Islet of Langerhans (tissue), 1 donor: ENCODE measurements at regions not wholly inside any gene's neighbourhood (a gene's known extent, or its start where the extent isn't known, plus 50 kb on each side); places are given as distances from the start of the nearest gene placed in this dataset.
"Not testable (repeated sequence)": the region's sequence is repeated elsewhere in the genome, so short reads cannot be mapped to it uniquely, and the experiment has no call there.

Experiments
- FAIRE-seq: peaks from one replicate; lab custom pipeline; 2011; peaks lifted over from hg19 to GRCh38; lab: Jason Lieb, UNC

DNA sequence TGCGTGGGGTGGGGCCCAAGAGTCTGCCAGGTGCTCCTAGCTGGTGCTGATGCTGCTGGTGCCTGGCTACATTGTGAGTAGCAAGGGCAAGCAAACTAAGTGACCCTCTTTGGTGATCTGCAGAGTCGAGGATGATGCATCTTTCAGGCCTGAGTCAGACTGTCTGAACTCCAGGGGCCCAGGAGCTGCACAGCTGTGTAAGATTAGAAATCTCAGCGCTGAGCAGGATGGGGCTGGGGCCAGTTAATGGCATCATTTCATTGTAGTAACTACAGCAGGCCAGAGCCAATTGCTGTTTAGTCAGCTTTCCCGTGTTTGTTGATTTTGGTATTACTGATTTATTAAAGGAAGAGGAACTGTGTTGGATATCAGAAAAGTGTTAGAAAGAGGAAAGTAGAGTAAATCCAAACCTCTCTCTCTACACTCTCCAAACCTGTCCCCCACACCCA lies 365.2 kb downstream of the PAX1 start:
- no peak for FAIRE-seq

DNA sequence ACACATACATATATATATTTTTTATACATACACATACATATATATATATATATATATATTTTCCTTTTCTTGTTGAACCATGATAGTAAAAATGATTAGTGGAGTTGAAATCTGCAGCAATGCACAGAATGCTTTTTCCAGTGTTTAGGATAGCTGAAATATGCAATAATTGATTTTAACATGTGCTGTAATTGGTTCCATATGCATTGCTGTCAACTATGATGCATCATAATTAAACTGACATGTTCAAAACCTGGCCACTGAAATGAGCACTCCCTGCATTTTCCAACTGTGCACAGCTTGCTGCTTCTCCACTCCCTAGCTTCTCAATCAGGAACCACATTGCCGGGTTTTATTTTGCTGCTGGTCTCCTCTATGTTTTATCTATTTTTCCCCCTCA lies 358.3 kb downstream of the PAX1 start:
- no peak for FAIRE-seq

DNA sequence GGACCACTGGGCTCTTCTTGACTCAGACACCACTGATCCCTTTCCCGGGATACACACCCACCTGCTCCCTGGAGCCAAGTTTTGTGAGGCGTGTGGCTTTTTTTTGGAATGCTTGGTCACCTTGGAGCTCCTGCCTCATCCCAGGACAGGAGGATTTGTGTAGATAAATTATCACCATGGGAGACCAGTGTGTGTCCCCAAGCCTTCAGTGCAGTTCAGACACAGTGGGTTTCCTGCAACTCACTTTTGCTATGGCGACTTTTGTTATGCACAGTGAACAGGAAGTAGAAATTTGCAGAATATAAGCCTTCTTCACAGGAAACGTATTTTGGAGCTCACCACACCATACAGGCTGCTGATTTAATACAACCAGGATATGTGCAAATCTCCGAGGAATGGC lies 357.4 kb downstream of the PAX1 start:
- no peak for FAIRE-seq

DNA sequence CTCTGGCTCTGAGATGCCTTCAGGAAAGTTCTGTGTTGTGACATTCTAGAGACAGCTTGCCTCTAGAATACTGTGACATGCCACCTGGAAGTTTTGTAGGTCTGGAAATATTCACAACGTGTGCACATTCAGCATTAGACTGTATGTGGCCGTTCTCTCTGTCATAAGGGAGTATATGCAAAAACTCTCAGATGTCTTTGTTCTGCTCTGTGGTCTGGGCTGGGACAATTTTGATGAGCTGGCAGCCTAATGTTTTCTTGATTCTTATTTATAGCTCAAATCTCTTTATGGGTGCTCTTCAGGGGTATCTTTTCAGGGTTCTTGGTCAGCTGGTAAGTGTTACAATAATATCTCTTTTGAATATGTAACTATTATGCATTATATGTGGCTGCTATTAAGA lies 355.1 kb downstream of the PAX1 start:
- no peak for FAIRE-seq

DNA sequence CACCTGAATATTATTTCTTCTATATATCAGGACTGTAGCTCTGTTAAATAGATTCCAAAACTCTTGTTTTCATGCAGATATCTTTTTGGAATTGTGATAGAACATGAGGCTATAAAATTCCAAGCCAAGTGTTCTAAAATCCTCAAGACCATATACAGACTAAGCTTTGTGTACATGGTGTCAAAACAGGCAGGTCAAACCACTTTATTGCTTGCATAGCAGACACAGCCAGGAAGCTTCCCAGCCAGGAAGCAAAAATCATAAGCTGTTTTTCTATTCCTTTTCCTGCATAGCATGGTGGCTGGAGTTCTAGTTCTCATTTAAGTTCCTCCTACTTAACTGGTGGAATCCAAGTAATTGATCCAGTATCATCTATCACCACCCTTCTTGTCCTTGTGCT lies 353.3 kb downstream of the PAX1 start:
- no peak for FAIRE-seq

DNA sequence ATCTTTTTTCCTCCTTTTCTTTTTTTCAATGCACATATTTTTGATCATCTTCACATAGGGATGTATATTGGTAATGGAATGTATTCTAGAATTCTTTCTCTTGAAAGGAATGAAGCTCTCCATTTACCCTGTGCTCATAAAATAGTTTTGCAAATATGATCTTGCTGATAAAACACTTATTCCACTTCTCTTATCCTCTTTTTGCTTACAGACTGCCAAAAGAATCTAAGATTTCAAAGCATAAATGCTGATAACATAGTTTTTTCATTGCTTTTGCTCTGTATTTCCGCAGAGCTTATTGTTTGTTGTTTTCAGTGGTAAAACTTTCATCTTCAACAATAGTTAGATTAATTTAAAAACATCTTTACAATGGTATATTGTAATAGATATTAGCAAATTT lies 350.5 kb downstream of the PAX1 start:
- FAIRE-seq: no peak

DNA sequence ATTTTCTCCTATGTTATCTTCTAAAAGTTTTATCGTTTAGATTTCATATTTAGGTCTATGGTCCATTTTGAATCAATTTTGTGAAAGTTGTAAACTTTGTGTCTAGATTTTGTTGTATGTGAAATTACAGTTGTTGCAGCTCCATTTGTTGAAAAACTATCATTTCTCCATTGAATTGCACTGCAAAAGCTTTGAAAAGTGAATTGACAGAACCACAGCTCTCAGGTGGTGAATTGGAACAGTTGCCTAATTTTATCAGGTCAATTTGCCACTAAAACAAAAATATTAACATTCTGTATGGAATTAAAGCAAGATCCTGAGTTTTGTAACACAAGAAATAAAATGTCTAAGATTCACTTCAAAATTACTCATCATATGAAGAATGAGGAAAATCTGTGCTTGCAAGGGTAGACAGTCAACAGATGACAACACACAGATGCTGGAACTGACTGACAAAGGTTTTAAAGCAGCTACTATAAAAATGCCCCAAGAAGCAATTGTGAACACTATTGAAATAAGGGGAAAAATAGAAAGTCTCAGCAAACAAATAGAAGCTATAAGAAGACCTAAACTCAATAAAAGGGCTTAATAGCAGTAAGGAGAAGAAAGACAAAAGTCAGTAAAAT lies 346.7 kb downstream of the PAX1 start:
- no peak for FAIRE-seq

DNA sequence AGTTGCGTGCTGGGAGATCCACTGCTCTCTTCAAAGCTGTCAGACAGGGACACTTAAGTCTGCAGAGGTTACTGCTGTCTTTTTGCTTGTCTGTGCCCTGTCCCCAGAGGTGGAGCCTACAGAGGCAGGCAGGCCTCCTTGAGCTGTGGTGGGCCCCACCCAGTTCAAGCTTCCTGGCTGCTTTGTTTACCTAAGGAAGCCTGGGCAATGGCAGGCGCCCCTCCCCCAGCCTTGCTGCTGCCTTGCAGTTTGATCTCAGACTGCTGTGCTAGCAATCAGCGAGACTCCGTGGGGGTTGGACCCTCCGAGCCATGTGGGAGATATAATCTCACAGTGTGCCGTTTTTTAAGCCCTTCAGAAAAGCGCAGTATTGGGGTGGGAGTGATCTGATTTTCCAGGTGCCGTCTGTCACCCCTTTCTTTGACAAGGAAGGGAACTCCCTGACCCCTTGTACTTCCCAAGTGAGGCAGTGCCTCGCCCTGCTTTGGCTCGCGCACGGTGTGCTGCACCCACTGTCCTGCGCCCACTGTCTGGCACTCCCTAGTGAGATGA lies 340.6 kb downstream of the PAX1 start:
- not testable (repeated sequence) for FAIRE-seq

DNA sequence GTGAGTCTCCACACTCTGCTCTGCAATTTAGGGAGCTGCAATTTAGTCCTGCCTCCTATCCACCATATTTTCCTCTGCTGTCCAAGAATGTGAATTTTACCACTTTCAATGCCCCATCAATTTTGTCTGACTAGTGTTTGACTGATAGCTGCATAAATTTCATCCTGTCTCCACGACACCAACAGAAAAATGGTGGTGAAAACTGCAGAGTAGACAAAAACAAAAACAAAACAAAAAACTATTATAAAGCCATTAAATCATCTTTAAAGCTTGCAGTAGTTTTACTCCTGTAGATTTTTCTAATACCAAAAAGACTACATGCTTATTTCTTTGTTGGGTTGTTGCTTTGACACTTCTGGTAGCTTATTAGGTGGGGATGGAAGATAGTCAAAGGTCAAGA lies 322.0 kb downstream of the PAX1 start:
- no peak for FAIRE-seq

DNA sequence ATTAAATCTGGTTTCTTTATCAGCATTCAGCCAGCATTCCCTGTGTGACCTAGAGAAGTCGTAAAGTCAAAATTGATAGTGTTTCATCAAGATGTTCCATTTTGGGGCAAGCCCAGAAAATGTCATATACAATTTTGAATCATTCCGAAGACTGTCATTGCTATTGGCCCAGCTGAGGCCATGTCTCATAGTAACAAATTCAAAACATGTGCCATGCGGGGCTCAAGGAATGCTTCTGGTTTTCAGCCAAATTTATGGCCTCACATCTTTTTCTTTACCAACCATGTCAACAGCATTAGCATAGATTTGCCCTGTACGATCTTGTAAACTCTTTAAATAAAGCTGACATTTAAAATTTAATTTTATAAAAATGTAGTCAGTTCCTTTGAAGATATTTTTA lies 314.7 kb downstream of the PAX1 start:
- no peak for FAIRE-seq

DNA sequence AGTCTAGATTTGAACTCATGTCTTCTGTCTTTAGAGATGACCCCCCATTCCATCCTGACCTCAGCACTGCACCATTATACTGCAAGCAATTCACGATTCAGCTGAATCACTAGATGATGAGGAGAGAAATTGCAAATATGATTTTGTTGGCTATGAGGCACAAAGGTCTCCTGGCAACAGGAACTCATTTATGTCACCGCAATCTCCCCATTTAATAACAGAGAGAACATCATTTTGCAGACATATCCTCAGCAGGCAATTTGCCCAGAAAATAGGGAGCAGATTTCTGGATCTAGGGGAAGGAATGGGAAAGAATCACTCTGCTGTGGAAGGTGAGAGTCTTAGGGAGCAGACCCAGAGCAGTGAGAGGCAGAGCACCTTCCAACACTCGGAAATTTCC lies 303.0 kb downstream of the PAX1 start:
- FAIRE-seq: no peak

DNA sequence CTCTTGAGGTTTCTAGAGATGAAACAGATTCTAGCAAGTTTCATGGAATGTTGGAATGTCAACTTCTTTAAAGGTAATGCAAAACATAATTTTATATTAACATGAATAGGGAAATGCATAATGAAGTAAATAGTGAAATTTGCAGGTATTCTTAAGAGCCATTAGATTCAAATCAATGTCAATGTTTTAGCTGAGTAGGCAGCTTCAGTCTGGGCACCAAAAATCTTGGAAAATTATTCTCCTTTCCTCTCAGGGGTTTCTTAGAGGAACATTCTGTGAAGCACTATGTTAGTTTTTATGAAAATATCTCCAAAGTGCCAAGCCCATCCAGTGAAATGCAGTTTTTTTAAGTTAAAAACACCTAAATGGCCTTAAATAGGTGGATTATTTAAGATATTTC lies 300.8 kb downstream of the PAX1 start:
- FAIRE-seq: no peak

DNA sequence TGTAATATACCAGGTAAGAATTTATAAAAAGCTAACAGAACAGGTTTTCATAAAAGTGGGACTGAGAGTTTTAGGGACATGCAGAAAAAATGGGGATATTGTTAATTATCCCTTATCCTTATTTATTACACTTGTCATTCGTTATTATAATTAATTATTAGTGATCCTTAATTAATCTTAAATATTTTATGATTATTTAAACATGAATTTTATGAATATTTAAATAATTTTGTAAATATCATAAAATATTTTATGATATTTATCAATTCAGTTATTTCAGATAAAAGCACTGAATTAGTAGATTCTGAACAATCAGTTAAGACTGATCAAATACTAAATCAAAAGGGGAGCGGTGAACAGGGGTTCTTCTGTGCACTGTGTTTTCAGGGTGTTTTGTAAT lies 300.1 kb downstream of the PAX1 start:
- FAIRE-seq: no peak

DNA sequence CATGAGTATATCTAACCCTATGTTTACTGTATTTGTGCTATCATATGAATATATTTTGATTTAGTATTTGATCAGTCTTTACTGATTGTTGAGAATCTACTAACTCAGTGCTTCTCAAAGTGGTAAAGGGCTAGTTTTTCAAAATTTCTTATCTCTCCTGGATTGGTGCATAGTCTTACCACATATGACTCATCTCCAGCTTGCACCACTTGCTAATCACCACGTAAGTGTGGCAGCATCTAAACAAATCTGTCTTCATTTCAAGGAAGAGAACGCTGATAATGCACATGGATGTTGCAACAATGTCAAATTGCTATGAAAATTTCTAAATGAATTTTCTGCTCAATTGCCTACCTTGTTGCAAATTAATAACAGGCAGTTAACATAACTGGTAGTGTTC lies 299.5 kb downstream of the PAX1 start:
- no peak for FAIRE-seq

DNA sequence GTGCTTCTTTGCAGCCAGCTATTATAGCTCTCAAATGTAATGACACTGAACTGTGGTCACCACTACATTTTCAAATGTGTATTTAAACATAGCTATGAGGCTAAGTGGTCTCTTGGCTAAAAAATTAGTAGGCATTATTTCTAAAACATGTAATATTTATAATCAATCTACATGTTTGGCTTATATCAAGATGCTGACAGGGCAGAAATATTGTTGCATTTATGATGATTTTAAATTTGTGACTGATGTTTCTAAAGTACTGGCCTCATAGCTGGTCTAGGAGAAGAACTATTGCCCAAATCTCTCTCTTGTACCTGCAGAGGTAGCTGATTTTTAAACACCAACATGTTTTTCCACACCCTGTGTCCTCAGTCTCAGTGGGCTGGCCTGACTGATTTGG lies 298.2 kb downstream of the PAX1 start:
- no peak for FAIRE-seq

DNA sequence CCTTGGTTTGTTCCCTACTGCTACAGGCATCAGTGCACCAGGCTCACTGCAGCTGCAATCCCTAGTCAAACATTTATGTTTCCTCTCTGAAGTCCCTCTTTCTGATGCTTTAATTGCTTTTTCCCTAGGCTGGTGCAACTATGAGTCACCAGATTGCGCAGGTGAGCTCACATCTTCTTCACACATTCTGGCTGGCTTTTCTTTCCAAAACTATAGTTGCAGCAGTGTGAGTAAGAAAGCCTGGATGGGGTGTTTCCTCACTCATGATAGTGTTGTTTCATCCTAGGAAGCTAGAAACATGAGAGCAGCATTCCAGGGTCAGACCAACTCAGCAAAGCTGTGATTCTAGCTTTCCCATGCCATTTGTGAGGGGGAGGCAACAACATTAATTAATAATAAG lies 296.4 kb downstream of the PAX1 start:
- FAIRE-seq: no peak

DNA sequence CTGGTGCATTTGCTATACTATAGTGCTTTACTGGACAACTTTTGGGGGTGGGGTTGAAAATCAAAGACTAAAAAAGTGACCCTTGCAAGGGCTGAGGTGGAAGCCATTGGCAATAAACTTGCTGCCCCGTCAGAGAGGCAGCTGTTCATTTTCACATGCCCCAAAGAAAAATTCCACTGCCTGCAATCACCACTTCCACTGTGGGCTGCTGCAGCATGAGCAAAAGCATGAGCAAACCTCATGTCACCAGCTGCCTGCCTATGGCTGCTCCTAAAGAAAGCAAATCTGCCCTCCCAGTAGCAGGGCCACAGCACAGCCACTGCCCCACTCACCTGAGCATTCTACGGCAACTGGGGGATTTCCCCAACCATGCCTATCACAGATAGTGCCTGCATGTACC lies 290.0 kb downstream of the PAX1 start:
- FAIRE-seq: no peak

DNA sequence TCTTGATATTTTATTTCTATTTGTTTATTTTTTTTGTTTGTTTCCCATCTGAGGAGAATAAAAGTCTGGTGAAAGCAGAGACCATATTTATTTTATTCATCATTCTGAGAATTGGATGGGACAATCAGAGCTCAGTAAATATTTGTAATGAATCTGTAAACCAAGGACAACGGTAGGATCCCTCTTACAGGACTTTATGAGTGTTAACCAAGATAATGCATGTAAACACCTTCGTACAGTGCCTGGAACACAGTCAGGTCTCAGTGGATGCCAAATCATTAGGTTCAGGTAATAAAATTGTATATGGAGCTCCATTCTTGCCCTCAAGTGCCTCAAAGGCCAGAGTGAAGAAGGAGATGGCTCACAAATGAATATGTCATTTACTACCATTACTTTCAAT lies 288.7 kb downstream of the PAX1 start:
- no peak for FAIRE-seq

DNA sequence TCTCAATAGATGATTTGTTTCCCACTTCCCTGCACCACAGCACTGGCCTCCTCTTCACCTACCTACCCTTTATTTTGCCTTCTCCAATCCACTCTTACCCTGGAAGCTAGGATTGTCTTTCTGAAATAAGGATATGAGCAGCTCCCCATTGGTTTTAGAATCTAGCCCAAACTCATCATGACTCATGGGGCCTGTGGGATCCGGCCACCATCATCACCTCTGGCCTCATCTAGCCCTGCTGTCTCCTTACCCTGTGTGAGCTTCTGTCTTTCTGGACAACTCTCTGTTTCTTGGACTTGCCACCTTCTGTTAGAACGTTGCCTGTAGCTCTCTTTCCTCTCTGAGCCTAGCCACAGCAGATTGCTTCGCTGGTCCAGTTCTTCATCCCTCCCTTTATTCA lies 277.1 kb downstream of the PAX1 start:
- FAIRE-seq: no peak

DNA sequence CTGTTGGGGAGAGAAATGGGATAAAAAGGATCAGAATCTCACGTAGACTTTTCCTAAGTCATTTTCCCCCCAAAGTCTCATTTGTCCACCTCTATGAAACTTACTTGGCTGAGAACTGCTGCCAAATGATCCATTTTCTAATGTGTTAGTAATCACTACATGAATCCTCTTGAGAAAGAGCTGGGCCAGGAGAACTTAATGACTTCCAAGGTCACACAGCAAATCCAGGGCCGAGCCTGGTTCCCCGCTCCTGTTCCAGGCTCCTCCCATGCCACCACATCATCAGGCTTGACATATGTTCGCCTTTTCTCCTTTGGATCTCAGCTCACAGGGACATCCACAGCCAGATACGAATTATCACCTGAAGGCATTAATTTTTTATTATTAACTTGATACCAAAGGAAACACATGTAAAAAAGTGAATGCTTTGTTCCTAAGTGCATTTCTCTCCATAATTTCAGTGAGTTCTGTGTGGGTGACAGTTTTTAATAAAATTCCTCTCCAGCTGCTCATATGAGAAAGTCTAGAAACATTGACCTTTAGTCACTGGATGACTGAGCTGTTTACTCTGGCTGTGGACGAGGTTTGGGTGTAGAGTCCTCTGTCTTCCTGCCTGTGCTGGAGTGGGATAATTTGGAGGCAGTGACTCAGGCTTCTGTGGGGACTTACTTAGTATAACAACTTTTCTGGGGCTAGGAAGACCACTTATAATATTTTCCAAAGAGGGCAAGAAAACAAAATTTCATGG lies 276.3 kb downstream of the PAX1 start:
- FAIRE-seq: no peak

DNA sequence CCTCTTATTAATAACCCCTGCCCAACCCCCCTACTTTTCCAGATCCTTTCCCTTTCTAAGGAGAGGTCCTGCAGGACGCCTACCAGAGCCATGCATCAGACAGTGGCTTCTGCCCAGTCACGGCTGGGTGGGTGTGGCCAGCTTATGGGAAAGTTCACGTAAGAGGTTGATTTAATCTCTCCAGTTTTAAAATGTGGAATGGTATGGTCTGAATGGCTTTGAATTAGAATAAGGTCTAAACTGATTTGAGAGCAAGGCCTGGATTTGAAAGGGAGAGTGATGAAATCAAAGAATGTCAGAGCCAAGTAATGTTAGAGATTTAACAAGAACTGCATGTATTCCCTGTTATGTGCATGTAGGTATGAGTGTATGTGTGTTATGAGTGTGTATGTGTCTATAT lies 275.7 kb downstream of the PAX1 start:
- no peak for FAIRE-seq

DNA sequence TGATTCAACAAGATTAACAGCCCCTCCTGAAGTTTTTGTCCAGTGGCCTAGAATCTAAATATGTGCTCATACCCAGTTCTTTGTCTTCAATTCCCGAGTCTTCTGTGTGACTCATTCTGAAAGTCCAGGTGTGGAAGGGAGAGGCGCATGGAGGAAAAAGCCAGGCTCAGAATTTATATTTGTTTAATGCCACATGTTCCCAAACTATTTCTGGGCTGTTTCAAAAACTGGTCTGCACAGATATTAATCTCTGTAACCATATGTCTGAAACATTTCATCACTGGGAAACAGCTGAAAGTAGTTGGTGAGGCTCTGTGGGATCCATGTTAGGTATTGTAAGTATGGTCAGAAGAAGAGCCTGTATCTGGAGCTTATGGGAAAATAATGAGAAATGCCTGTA lies 266.0 kb downstream of the PAX1 start:
- no peak for FAIRE-seq

DNA sequence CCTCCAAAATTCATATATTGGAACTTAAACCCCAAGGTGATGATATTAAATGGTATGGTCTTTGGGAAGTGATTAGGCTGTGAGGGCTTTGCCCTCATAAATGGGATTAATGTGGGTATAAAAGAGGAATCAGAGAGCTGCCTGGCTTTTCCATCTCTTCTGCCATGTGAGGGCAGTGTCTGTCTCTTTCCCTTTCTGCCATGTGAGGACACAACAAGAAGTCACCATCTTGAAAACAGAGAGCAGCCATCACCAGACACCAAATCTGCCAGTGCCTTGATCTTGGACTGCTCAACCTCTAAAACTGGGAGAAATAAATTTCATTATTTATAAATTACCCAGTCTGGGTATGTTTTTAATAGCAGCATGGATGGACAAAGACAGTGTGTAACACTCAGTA lies 263.0 kb downstream of the PAX1 start:
- FAIRE-seq: no peak

DNA sequence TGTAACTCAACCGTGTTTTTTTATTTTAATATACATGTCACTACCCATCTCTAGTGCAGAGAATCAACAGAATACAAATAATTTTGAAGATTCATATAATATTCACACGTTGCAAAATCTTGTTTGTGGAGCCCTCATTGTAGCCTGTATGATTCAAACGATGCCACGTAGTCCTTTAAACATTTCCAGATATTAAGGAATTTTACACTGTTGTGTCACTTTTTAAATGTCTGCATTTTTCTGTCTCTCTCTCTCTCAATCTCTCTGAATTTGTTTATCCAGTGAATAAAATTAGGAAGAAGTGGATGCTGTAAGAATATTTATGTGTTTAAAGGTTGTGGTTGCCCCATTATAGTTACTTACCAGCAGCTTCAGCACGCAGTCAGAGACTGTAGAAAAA lies 262.0 kb downstream of the PAX1 start:
- FAIRE-seq: no peak
